ENCODE measurements at regions not wholly inside any gene's neighbourhood (a gene's known extent, or its start where the extent isn't known, plus 50 kb on each side); places are given as distances from the start of the nearest gene placed in this dataset.

DNA sequence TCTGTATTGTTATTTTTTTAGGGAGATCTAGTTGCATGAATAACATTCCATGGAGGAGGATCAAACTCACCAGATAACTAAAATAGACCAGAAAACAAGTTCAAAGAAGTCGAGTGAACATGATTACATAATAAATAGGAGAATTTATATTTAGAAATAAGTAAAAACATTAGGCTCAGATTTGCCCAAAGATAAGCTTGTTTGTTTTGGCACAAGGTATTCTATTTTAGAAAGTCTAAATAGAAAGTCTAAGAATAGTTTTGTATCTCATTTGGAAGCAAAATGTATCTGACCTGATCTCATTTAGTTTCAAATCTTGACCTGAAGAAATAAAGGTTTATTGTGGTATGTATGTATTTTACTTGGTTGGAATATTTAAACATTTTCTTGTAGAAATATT, 670.6 kb upstream of the GALNTL6 start:
- H3K4me3 ChIP-seq (replicated peaks; ENCODE audit: low read depth, low read length) = no peak overlapping the region
- TF ChIP-seq, protein P1, sequence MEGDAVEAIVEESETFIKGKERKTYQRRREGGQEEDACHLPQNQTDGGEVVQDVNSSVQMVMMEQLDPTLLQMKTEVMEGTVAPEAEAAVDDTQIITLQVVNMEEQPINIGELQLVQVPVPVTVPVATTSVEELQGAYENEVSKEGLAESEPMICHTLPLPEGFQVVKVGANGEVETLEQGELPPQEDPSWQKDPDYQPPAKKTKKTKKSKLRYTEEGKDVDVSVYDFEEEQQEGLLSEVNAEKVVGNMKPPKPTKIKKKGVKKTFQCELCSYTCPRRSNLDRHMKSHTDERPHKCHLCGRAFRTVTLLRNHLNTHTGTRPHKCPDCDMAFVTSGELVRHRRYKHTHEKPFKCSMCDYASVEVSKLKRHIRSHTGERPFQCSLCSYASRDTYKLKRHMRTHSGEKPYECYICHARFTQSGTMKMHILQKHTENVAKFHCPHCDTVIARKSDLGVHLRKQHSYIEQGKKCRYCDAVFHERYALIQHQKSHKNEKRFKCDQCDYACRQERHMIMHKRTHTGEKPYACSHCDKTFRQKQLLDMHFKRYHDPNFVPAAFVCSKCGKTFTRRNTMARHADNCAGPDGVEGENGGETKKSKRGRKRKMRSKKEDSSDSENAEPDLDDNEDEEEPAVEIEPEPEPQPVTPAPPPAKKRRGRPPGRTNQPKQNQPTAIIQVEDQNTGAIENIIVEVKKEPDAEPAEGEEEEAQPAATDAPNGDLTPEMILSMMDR (IDR thresholded peaks at IDR 0.05; ENCODE audit: low read depth, low read length, missing control alignments) = no peak
- DNase-seq (ENCODE audit: extremely low read depth, low read depth) = no peak

DNA sequence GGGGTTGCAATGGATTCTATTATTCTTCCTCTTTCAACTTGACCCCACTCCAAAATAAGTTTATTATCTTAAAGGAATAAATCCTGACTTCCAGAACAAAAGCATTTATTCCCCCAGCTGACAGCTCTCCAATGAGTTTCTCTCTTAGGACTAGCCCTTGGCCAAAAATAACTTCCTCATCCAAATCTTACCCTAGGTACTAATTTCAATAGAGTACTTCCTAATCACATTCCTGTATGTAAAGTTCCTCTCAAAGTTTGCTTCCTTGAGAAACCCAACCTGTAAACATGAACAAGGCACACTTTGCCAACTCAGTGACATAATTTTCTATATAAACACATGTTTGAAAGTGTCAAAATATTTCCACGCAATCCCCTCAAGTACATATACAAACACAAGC, 671.2 kb upstream of the GALNTL6 start:
- no peak overlapping the region for H3K4me3 ChIP-seq (replicated peaks; ENCODE audit: low read depth, low read length)
- no peak for DNase-seq (ENCODE audit: extremely low read depth, low read depth)
- TF ChIP-seq, protein P1 (IDR thresholded peaks at IDR 0.05; ENCODE audit: low read depth, low read length, missing control alignments) = no peak

DNA sequence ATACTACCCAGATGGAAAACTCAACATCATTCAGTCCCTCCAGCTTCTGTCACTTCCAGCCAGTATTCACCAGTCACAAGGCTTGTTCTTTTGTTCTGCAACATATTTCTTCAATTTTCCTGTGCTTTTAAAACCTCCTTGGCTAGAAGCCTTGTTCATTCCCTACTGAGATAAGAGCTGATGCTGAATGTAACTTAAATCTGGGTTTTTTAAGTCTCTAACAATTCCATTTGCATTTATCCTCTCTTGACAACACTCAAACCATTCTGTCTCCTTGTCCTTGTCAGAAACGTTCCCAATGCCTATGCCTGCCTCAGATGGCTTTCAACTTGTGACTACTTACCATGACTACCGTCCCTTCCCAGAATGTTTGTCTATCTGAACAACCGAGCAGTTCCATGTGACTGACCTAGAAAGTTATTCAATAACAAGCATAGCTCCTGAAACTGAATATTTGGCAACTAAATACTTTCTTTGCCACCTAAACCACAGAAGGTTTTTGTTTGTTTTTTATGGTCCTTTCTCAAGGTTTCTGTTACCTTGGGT, 682.9 kb upstream of the GALNTL6 start:
- H3K4me3 ChIP-seq (replicated peaks; ENCODE audit: low read depth, low read length) = no peak overlapping the region
- TF ChIP-seq, protein P1 (IDR thresholded peaks at IDR 0.05; ENCODE audit: low read depth, low read length, missing control alignments) = no peak
- no peak for DNase-seq (ENCODE audit: extremely low read depth, low read depth)

DNA sequence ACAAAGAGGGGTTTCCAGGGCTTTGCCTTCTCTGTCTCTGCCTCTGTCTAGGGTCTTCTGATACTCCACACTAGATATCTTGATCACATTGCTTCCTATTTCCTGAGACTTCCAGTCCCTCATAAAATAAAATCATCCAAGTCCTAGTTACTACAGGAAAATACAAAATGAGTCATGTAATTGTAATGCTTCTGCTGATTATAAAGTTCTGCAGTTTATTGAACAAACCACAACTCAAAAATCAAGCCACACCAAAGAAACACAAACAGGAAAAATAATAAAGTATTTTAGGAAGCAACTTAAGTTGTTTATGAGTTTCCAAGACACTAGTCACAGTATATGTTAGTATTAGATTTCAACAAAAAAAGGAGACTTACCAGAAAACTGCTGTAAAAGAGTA, 695.1 kb upstream of the GALNTL6 start:
- DNase-seq (ENCODE audit: extremely low read depth, low read depth) = no peak
- TF ChIP-seq, protein P1 (IDR thresholded peaks at IDR 0.05; ENCODE audit: low read depth, low read length, missing control alignments) = no peak
- H3K4me3 ChIP-seq (replicated peaks; ENCODE audit: low read depth, low read length) = no peak overlapping the region

DNA sequence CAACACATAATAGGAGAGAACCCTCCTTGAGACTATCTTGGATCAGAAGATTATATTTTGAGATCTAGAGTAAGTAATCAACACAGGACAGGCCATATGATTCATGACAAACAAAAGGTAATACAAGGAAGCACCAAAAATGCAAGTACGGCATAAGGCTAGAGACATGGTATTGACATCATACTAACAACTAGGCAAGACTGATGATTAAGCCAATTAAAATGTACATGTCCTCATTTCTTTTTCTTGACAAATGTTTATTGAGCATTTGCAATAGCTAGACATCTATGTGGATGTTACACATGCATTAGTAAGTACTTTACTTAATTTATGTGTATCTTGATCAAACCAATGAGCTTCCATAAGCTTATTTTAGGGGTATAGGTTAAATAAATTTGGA, 695.7 kb upstream of the GALNTL6 start:
- H3K4me3 ChIP-seq (replicated peaks; ENCODE audit: low read depth, low read length) = no peak overlapping the region
- DNase-seq (ENCODE audit: extremely low read depth, low read depth) = no peak

DNA sequence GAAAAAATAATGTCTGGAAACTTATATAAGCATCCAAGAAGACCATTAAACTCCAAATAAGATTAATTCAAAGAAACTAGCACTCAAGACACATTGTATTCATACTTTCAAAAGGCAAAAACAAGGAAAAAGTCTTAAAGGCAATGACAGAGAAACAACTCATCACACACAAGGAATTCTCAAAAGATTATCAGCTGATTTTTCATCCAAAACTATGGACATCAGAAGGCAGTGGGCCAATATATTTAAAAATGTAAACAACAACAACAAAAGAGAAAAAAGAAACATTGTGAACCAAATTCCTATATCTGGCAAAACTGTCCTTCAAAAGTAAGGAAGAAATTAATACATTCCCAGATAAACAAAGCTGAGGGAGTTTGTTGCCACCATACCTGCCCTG, 711.4 kb upstream of the GALNTL6 start:
- no peak overlapping the region for H3K4me3 ChIP-seq (replicated peaks; ENCODE audit: low read depth, low read length)
- TF ChIP-seq, protein P1 (IDR thresholded peaks at IDR 0.05; ENCODE audit: low read depth, low read length, missing control alignments) = no peak
- DNase-seq (ENCODE audit: extremely low read depth, low read depth) = no peak

More for the DNA sequence above, 695.7 kb upstream of the GALNTL6 start:
- TF ChIP-seq, protein P1 (IDR thresholded peaks at IDR 0.05; ENCODE audit: low read depth, low read length, missing control alignments) = no peak

DNA sequence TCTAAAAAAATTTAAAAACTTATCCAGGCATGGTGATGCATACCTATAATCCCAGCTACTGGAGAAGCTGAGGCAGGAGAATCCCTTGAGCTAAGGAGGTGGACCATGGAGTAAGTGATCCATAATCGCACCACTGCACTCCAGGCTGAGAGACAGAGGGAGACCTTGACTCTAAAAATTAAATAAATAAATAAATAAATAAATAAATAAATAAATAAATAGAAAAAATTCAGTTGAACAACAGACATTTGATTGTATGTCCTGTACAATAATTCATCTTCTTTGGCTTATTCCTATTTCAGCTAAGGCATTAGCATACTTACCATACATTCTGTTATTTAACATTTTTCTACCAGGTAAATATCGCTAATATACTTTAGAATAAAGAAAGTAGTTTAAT, 726.1 kb upstream of the GALNTL6 start:
- H3K4me3 ChIP-seq (replicated peaks; ENCODE audit: low read depth, low read length) = no peak overlapping the region

More for the DNA sequence above, 726.1 kb upstream of the GALNTL6 start:
- no peak for DNase-seq (ENCODE audit: extremely low read depth, low read depth)
- TF ChIP-seq, protein P1 (IDR thresholded peaks at IDR 0.05; ENCODE audit: low read depth, low read length, missing control alignments) = no peak

All from HFF-Myc (cell line).